Ureter (tissue), 1 donor: ENCODE measurements at regions not wholly inside any gene's neighbourhood (a gene's known extent, or its start where the extent isn't known, plus 50 kb on each side); places are given as distances from the start of the nearest gene placed in this dataset.
"Not testable (repeated sequence)": the region's sequence is repeated elsewhere in the genome, so short reads cannot be mapped to it uniquely, and the experiment has no call there.

Source experiments
- DNase-seq: peaks from one replicate; pipeline ENCODE4 v3.0.0-alpha.2; 2020; ENCODE audit warnings: low spot score
- donor health status: DM: yes; HTN: yes; CAD: no.

DNA sequence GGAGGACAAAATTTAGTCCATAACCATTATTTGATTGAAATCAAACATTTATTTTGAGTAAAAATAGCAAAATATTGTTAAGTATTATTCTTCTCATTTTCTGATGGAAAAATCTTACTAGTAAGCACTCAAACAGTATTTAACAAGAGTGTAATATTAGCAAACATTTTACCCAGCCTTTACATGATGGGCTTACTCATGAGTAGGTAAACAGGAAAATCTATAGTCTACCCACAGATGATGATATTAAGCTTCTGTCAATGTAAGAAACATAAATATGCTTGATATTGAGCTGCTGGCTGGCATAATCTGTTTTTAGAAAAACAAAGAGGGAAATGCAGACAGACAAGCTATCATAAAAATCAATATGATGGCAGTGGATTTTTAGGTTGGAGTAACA is 418.5 kb upstream of the COX7C start:
- DNase-seq = no peak

DNA sequence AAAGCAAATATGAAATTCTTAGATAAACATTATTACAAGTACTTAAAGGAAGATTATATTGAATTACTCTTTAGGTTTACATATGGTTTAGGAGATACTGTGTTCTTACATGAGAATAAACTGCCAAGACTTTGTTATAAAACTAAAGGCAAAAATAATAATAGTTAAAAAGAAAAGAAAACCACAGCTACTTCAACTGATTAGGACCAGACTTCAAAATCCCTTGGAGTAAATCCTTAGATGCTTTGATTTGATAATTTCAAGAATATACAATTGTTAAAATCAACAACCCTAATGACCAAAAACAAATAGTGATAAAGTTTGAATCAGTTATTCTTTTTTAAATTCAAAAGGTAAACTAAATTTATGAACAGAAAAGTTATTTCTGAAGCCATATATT is 389.6 kb upstream of the COX7C start:
- DNase-seq = no peak

DNA sequence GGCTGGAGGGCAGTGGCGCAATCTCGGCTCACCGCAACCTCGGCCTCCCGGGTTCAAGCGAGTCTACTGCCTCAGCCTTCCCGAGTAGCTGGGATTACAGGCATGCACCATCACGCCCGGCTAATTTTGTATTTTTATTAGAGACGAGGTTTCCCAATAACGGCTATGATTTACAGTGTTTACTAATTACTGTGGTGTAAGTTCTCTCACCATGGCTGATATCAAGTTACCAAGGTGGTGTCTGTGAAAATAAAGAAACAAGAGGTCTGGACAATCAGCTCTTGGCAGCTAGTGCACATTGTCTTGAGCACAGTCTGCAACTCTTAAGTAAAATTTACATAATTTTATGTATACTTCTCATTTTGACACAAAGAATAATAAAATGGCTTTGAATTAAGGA is 385.5 kb upstream of the COX7C start:
- DNase-seq = no peak

DNA sequence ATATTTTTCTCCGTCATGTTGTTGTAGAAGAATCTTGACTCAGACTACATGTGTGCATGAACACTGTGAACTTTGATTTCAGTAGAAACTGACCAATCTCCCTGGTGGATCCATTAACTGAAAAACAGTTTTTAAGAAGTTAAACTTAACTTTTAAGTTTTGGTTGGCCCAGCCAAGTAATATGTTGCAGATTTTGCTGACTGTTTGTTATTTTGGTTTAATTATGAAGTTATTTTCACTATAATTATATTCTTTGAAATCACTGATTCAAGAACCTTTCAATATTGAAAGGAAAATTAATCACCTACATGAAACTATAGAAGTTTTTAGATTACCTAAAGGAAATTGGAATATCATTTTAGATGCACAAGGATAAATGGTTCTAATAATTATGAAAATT is 373.6 kb upstream of the COX7C start:
- DNase-seq = no peak

DNA sequence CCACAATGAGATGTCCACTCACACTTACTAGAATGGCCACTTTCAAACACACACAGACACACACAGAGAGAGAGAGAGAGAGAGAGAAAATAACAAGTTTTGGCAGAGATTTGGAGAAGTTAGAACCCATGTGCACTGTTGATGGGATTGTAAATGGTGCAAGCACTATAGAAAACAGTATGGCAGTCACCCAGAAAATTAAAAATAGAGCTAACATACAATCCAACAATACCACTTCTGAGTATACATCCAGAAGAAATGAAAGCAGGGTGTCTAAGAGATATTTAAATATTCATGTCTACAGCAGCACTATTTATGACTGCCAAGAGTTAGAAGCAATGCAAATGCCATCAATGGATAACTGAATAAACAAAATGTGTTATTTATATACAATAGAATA is 359.9 kb upstream of the COX7C start:
- no peak for DNase-seq

DNA sequence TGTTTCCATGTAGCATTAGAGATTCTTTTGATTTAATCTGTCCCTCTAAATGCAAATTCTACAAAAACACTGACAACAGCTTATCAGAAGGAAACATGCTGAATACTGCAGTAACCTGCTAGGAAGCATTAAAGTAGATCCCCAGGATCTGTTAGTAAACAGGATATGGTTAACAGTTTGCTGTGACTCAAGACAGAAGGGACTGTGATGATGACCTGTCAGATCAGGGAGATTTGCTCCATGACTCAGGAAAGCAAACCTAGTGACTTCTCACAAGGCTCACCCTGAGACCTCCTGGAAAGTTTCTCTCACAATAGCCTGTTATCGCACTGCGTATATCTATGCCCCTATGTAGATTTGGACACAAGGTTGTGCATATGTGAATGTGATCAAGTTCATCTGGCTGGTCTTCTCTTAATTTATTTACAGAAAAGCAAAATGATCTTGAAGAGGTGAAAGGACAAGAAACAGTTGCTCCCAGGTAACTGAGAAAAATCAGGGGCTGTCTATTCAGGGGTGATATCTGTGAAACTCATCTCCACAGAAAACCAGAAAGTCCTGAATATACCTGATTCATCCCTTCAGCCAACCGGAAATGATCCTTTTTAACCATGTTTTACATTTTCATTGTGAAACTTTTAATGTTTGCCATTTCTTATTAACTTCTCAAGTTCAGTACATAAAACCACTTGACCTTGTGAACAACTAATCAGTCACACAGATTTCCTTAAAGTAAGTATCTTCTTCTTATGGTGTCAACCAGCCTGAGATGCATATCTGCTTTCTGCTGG is 333.1 kb upstream of the COX7C start:
- DNase-seq = not testable (repeated sequence)

DNA sequence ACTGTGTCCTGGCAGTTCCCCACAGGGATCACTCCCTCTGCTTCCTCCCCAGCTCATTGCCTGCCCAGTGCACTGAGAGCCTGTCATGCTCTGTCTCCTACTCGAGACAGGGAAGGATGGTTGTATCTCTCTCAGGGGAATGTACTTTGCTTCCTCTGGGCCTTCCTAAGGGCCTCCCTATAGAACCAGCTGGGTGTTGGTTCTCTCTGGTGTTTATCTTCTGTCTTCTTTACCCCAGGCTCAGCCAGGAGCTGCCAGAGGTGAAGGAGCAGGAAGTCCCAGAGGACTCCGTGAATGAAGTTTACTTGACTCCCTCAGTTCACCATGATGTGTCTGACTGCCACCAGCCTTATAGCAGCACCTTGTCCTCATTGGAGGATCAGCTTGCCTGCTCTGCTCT is 330.3 kb upstream of the COX7C start:
- DNase-seq = not testable (repeated sequence)

DNA sequence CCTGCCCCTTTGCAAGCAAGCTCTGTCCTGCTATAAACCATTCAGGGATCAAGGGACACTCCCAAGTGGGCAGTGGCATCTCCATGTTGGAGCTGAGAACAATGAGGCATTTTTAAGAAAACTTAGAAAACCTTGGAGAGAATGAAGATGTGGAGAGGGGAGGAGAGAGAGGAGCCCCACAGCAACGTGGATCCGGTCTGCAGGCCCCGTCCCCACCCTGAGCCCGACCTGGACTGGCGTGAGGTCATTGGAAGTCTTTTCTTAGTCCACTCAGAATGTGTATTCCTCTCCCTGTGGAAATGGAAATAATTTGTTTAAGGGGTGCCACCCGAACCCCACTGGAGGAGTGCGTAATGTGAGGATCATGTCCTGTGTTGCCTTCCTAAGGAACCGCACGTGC is 328.0 kb upstream of the COX7C start:
- DNase-seq = not testable (repeated sequence)

DNA sequence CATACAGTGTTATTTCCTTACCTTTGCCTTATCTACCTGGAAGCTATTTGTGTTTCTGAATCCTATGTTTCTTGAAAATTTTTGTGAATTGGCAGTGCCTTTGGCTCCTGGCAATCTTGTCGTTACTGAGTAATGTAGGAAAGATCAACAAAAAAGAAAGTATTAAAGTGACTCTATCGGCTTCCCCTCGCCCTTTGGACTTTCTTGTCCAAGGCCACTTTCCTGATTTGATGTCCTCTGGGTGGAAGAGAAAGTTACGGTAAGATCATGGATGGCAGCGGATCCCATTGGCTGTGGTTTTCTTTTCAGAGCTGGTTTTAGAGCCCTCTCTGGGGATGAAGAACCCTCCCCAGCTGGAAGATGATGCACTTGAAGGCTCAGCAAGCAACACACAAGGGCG is 324.9 kb upstream of the COX7C start:
- not testable (repeated sequence) for DNase-seq

DNA sequence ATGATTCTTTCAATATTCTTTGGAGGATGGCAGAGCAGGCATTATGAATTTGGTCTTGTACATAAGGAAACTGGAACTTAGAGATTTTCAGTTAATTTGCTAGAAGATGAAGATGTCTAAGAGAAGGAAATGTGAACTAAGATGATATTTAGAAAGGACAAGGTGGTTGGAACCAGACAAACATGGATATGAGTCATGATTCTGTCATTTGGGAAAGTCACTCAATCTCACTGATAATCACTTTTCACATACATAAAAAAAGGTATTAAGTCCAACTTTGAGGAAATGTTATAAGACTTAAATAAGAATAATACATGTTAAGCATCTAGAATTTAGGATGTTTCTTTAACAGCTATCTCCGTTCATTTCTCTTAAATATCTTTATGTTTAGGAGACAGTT is 315.1 kb upstream of the COX7C start:
- not testable (repeated sequence) for DNase-seq

DNA sequence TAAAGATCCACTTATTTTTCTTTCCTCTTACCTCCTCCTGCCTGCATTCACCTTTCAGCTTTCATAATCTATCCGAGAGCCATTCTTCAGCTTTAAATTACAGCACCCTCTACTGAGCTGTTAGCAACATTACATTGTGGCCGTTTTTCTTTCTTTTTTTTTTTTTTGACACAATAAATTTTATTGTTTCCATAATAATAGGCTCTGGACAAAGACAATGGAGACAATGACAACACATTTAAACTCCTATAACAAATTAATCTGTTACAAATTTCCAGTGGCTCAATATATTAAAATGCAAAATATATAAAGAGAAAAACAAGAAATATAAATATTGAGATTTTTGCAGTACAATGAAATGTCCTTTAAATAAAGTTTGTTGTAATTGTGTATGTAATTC is 312.7 kb upstream of the COX7C start:
- not testable (repeated sequence) for DNase-seq

DNA sequence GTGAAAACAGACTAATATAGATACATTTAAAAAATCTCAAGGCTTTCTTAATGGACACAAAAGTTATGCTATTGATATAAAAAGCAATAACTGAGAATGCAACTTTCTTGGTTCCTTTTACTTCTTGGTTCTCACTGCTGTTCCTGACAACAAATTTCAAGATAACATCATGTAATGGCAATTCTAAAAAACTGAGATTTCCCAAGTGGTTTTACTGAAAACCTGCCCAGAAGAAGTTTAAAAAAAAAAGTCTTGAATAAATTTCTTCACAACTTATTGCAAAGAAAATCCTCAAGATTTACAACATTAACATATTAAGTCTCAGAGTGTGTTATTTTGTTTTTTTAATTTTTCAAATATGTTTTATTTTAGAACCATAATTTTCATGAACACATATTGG is 302.8 kb upstream of the COX7C start:
- no peak for DNase-seq

DNA sequence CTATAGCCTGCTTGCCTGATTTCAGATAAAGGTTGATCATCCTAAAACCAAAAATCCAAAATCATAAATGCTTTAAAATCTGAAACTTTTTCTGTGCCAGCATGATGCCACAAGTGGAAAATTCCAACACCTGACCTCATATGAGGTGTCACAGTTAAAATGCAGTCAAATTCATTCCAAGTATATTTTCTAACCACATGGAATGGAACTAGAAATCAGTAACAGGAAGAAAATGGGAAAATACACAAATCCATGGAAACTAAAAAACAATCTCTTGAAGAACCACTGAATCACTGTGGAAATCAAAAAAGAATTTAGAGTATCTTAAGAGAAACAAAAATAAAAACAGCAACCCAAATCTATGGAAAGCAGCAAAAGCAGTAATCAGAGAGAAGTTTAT is 297.5 kb upstream of the COX7C start:
- no peak for DNase-seq

DNA sequence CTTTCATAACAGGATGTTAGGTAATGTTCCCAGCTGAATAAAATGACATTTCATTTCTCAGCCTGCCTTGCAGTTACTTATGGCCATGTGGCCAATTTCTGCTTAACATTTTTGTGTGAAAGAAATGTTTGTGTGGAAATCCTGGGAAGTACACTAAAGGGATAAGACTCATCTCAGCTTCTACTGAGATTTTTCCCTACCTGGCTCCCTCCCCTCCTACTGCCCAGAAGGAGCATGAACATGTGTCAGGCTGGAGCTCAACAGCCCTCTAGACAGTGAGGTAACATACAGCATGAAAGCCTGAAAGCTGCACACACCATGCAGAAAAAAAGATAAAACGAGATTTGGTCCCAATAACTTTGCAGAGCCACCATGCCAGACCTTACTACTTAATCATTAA is 288.4 kb upstream of the COX7C start:
- no peak for DNase-seq

DNA sequence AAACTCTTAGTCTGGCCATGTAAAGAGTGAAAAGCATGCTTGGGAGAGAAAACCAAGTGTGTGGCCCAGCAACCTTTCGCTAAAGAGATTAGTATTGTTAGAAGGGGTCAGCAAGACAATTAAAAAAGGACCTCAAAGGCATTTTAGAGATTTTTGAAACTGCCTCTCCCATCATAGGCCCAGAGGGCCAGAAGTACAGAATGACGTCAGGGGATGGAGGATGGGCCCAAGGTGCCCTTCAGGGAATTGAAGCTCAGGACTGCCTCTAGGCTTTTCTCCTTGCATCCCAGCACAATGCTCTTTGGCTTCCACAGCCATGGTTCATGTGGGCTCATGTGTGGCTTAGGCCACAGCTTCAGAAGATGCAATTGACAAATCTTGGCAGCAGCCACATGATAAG is 287.0 kb upstream of the COX7C start:
- DNase-seq = no peak

DNA sequence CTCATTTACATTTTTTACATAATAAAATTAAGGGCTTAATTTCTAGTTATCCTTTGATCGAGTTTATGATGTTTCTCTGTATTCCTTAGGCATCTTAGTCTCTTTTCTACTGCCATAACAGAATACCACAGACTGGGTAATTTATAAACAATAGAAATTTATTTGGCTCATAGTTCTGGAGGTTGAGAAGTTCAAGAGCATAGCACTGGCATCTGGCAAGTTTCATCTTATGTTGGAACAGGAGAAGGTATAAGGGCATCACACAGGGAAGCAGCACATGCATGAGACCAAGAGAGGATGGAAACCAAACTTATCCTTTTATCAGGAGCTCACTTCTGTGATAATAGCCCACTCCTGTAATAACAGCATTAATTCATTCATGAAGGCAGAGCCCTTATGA is 284.9 kb upstream of the COX7C start:
- DNase-seq = no peak

DNA sequence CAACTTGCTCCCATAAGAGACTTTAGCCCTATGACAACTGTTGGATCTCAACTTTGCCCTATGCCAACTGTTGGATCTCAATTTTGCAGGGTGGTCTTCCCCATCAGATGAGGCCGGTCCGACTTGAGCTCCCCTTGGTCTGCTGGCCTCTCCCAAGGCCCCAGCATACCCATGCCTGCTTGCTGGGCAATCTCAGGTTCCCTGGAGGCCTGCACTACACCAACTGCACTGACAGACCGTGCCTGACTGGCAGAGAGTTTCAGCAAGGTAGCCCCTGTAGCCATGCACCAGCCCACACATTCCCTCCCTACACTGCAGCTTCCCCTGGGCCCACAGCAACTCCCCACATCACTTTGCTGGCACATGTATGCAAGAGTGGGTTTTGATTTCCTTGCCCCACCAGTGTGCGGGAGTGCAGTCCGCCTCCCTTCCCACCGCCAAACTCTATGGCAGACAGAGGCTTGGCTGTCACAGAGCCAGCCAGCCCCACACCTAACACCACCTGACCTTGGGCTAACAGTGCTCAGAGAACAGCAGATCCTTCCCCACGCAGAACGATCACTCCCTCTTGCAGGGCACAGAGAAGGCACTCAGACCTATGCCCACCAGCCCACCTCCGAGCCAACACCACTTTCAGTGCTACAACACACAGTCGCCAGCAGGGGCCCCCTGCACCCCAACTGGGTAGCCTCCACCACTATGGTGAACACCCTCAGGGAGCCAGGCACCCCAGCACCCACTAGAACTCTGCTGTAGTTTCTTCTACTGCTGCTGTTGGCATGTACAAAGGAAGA is 279.9 kb upstream of the COX7C start:
- no peak for DNase-seq

DNA sequence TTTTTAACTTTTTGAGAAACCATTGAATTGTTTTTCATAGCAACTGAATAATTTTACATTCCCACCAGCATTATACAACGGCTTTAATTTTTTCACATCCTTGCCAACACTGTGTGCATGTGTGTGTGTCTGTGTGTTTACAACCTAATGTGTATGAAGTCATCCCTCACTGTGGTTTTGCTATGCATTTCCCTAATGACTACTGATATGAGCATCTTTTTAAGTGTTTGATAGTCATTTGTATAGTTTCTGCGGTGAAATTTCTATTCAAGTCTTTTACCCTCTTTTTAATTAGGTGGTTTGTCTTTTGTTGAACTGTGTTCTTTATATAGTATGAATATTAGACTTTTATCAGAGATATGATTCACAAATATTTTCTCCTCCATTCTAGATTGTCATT is 263.1 kb upstream of the COX7C start:
- no peak for DNase-seq

DNA sequence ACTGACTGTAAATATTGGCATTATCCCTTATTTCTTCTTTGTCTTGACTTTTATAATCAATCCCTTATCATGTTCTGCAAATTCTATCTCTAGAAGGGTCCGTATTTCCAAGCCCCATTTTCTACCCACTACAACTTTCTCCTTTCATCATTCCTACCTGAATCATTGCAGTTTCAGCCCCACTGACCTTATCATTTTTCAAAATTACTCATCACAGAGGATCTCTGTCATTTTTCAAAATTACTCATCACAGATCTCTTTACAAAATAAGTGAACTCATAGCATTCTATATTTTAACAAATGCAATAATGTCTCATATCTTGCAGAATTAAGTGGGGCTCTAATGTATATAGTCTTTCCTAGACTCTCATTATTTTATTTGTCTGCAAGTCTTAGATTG is 256.9 kb upstream of the COX7C start:
- no peak for DNase-seq

DNA sequence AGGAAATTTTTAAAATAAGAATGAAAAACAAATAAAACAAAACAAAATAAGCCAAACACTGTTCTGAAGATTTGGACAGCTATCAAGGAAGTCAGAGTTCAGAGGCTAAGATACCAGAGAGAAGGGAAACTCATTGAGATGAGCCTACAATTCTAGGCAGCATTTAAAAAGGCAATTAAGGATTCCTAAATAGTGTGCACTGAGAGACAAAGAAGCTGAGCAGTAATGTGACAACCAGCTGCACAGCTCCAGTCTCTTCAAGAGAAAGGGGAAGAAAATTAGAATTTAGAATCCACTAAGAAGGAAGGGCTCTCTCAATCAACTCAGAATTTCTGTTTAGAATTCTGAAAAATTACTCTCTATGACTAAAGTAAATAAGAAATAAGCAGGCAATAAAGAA is 246.7 kb upstream of the COX7C start:
- DNase-seq = no peak

DNA sequence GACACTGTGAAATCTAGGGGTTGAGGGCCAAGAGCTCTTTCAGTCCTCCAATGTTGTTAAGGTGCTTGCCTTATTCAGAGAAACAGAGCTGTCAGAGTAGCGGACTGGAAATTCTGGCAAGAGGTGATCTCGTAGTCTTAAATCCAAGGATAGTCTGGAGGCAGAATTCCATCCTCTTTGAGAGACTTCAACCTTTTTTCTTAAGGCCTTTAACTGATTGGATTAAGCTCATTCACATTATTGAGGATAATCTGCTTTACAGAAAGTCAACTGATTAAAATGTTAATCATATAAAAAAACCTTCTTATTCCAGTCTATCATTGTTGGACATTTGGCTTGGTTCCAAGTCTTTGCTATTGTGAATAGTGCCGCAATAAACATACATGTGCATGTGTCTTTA is 243.1 kb upstream of the COX7C start:
- no peak for DNase-seq

DNA sequence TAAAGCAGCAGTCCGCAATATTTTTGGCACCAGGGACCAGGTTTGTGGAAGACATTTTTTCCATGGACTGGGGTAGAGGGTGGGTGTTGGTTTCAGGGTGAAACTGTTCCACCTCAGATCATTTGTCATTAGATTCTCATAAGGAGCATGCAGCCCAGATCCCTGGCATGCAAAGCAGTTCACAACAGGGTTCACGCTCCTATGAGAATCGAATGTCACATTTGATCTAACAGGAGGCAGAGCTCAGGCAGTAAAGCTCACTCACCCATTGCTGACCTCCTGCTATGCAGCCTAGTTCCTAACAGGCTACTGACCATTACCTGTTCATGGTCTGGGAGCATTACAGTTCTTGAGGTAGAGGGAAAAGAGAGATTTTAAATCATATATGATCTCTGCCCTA is 241.5 kb upstream of the COX7C start:
- DNase-seq = no peak

DNA sequence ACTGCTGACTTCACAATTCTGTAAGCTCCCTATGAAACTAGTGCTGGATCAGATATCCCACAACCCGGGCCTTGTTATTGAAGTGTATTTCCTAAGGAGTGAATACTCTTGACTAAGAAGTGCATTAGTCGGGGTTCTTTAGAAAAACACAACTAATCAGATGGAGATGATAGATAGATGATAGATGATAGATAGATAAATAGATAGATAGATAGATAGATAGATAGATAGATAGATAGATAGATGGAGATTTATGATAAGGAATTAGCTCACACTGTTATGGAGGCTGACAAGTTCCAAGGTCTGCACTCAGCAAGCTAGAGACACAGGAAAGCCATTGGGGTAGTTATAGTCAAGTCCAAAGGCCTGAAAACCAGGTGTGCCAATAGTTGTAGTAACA is 214.6 kb upstream of the COX7C start:
- DNase-seq = no peak

DNA sequence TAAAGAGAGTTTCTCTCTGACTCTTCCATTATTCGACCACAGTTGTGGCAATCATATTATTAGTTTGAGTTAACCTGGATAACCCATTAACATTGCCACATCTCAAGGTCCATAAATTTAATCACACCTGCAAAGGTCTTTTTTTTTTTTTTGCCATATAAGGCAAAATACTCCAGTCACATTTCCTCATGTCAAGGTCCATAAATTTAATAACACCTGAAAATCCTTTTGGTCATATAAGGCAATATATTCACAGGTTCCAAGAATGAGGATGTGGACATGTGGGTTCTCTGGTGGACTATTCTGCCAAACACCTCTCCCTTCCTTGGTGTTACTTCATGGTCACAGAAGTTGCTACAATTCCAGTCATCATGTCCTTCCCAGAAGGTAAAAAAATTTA is 213.5 kb upstream of the COX7C start:
- no peak for DNase-seq
